Epithelial cell of proximal tubule (primary cell): ENCODE measurements at regions not wholly inside any gene's neighbourhood (a gene's known extent, or its start where the extent isn't known, plus 50 kb on each side); places are given as distances from the start of the nearest gene placed in this dataset.

Experiments used
- DNase-seq: peaks from one replicate; pipeline ENCODE4 v3.0.0-alpha.2; 2011; ENCODE audit warnings: low read depth
- H3K4me3 ChIP-seq: 2 replicates; pipeline ENCODE4 v1.5.1; 2011; ENCODE audit warnings: low read depth, mild to moderate bottlenecking, low read length
- CTCF ChIP-seq: conservative IDR thresholded peaks from 2 replicates; pipeline ENCODE4 v1.5.1; 2012; ENCODE audit warnings: low read depth, mild to moderate bottlenecking, low read length

GRCh38 chr15:39486621-39487457, 94.0 kb upstream of the THBS1 start:
- H3K4me3 ChIP-seq = no peak overlapping the region
- DNase-seq = no peak
- no peak for TF ChIP-seq CTCF

- no peak for TF ChIP-seq CTCF
- no peak overlapping the region for H3K4me3 ChIP-seq
- no peak for DNase-seq
Observed at GRCh38 chr15:39487458-39487735, 93.5 kb upstream of the THBS1 start.

GRCh38 chr15:39488516-39488915, 92.4 kb upstream of the THBS1 start:
- H3K4me3 ChIP-seq = no peak overlapping the region
- no peak for TF ChIP-seq CTCF
- no peak for DNase-seq

GRCh38 chr15:39488961-39489360, 91.9 kb upstream of the THBS1 start:
- TF ChIP-seq CTCF = no peak
- DNase-seq = no peak
- H3K4me3 ChIP-seq = no peak overlapping the region

- no peak overlapping the region for H3K4me3 ChIP-seq
- DNase-seq = no peak
- no peak for TF ChIP-seq CTCF
Observed at GRCh38 chr15:39491115-39491885, 89.6 kb upstream of the THBS1 start.

- no peak for TF ChIP-seq CTCF
- no peak for DNase-seq
- H3K4me3 ChIP-seq = no peak overlapping the region
Observed at GRCh38 chr15:39491886-39492490, 88.9 kb upstream of the THBS1 start.
